CD14-positive monocyte (primary cell): ENCODE measurements at regions not wholly inside any gene's neighbourhood (a gene's known extent, or its start where the extent isn't known, plus 50 kb on each side); places are given as distances from the start of the nearest gene placed in this dataset.

ENCODE experiments used
- DNase-seq, 3 donors: peaks; one replicate each; pipeline ENCODE4 v3.0.0-alpha.2; 2011 to 2022
- H2AFZ ChIP-seq: 2 replicates; pipeline ENCODE4 v1.6.0; 2012; ENCODE audit warnings: mild to moderate bottlenecking, low read depth, low read length, inconsistent platforms; ENCODE audit not compliant: insufficient read depth, poor library complexity, severe bottlenecking
- H3K27ac ChIP-seq, 2 donors: 1 replicate in 1 of 2; 2 replicates in 1 of 2; pipeline ENCODE4 v1.5.1; 2012 to 2013; ENCODE audit warnings: low read length in 2 of 2, control low read depth in 1 of 2, inconsistent platforms in 1 of 2, low read depth in 1 of 2, mild to moderate bottlenecking in 1 of 2
- H3K27me3 ChIP-seq, 2 donors: one replicate each; pipeline versions ENCODE4 v1.6.0 to v1.6.1; 2011 to 2013; ENCODE audit warnings: low read length in 2 of 2; ENCODE audit not compliant: control insufficient read depth in 2 of 2, insufficient read depth in 2 of 2
- H3K36me3 ChIP-seq, 2 donors: replicated peaks in 1 of 2; 1 replicate in 1 of 2; 2 replicates in 1 of 2; pipeline versions ENCODE4 v1.5.1 to v1.6.1; 2012 to 2013; ENCODE audit warnings: low read length in 2 of 2, control low read depth in 1 of 2, inconsistent platforms in 1 of 2, mild to moderate bottlenecking in 1 of 2; ENCODE audit not compliant: insufficient read depth in 2 of 2, control insufficient read depth in 1 of 2
- H3K4me1 ChIP-seq, 2 donors: 1 replicate in 1 of 2; 2 replicates in 1 of 2; pipeline versions ENCODE4 v1.5.1 to v1.6.1; 2012 to 2013; ENCODE audit warnings: low read length in 2 of 2, control low read depth in 1 of 2, inconsistent platforms in 1 of 2, mild to moderate bottlenecking in 1 of 2, moderate library complexity in 1 of 2; ENCODE audit not compliant: insufficient read depth in 2 of 2, control insufficient read depth in 1 of 2
- H3K4me2 ChIP-seq: replicated peaks from 2 replicates; pipeline ENCODE3; 2012; ENCODE audit warnings: low read length, moderate library complexity, mild to moderate bottlenecking; ENCODE audit not compliant: poor library complexity, severe bottlenecking; ENCODE audit errors: extremely low read depth
- H3K4me3 ChIP-seq, 3 experiments: fragments of 200-600 bp in 1 of 3; sonication (generic) in 1 of 3; replicated peaks in 1 of 3; 1 replicate in 2 of 3; 2 replicates in 1 of 3; pipeline ENCODE4 v1.5.1; 2011 to 2013; ENCODE audit warnings: low read length in 3 of 3, mild to moderate bottlenecking in 3 of 3, control low read depth in 2 of 3, low read depth in 2 of 3, inconsistent platforms in 1 of 3, moderate library complexity in 1 of 3
- H3K79me2 ChIP-seq: 2 replicates; pipeline ENCODE4 v1.6.0; 2012; ENCODE audit warnings: mild to moderate bottlenecking, control low read depth, inconsistent platforms, low read length, moderate library complexity; ENCODE audit not compliant: insufficient read depth
- H3K9ac ChIP-seq: 2 replicates; pipeline ENCODE4 v1.6.0; 2017; ENCODE audit warnings: low read length, mild to moderate bottlenecking; ENCODE audit not compliant: insufficient read depth, poor library complexity, severe bottlenecking
- H3K9me3 ChIP-seq, 2 donors: replicated peaks in 1 of 2; 1 replicate in 1 of 2; 2 replicates in 1 of 2; pipeline versions ENCODE4 v1.5.1 to v1.6.1; 2012 to 2013; ENCODE audit warnings: low read length in 2 of 2, control low read depth in 1 of 2; ENCODE audit not compliant: control insufficient read depth in 1 of 2, insufficient read depth in 1 of 2
- H4K20me1 ChIP-seq: 2 replicates; pipeline ENCODE4 v1.6.0; 2012; ENCODE audit warnings: mild to moderate bottlenecking, low read length, control low read depth, moderate library complexity; ENCODE audit not compliant: insufficient read depth
- H3K27ac Mint-ChIP-seq, 7 donors: one replicate each; pipeline ENCODE4 v1.8.0; 2020; ENCODE audit warnings: mild to moderate bottlenecking in 7 of 7, mixed read lengths in 7 of 7, moderate library complexity in 6 of 7, inconsistent platforms in 2 of 7
- H3K27me3 Mint-ChIP-seq, 3 donors: one replicate each; pipeline ENCODE4 v1.8.0; 2021 to 2022; ENCODE audit warnings: low read depth in 3 of 3, mild to moderate bottlenecking in 3 of 3, mixed read lengths in 3 of 3, moderate library complexity in 3 of 3, inconsistent platforms in 1 of 3
- H3K36me3 Mint-ChIP-seq, 2 donors: one replicate each; pipeline ENCODE4 v1.8.0; 2020; ENCODE audit warnings: mixed read lengths in 2 of 2, inconsistent platforms in 1 of 2, mild to moderate bottlenecking in 1 of 2
- H3K4me1 Mint-ChIP-seq: one replicate; pipeline ENCODE4 v1.8.0; 2020; ENCODE audit warnings: mild to moderate bottlenecking, mixed read lengths
- H3K4me3 Mint-ChIP-seq, 2 donors: one replicate each; pipeline ENCODE4 v1.8.0; 2020; ENCODE audit warnings: mild to moderate bottlenecking in 2 of 2, mixed read lengths in 2 of 2, moderate library complexity in 1 of 2
- H3K9me3 Mint-ChIP-seq, 7 donors: one replicate each; pipeline ENCODE4 v1.8.0; 2020 to 2022; ENCODE audit warnings: mixed read lengths in 7 of 7, mild to moderate bottlenecking in 6 of 7, moderate library complexity in 6 of 7, inconsistent platforms in 2 of 7
- WGBS: methylation state at CpG from one replicate; pipeline ENCODE4 v1.1.5; 2013; ENCODE audit warnings: missing lambda C conversion rate; ENCODE audit not compliant: insufficient coverage; 5-methylcytosine and 5-hydroxymethylcytosine counted together
- intact Hi-C, 2 donors: fragments of 100-400 bp; cut with micrococcal nuclease; formaldehyde crosslinking; loops; one replicate each; pipeline versions ENCODE4 v1.15.0 to v1.15.1; 2023
- TF ChIP-seq, protein P1 (sequence below): fragments of 200-600 bp; IDR thresholded peaks from one replicate; pipeline ENCODE4 v1.8.0; 2022; ENCODE audit warnings: antibody characterized with exemption, mild to moderate bottlenecking

DNA sequence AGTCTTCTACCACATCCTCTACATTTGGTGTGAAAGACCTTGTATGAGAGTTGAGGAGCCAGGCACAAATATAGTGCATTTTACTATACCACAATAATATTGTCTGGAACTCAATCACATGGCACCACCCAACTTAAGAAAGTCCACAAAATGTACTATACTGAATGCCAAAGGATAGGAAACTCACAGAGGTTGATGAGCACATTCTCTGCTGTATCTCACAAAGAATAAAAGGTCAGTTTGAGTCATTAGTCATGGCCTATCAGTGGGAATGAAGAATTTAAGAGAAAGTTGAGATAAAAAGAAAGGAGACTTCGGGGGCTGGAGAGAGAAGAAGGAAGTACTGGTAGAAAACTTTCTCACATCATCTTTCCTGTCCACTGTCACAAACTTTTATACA lies 134.3 kb downstream of the RDH14 start:
- TF ChIP-seq, protein P1, sequence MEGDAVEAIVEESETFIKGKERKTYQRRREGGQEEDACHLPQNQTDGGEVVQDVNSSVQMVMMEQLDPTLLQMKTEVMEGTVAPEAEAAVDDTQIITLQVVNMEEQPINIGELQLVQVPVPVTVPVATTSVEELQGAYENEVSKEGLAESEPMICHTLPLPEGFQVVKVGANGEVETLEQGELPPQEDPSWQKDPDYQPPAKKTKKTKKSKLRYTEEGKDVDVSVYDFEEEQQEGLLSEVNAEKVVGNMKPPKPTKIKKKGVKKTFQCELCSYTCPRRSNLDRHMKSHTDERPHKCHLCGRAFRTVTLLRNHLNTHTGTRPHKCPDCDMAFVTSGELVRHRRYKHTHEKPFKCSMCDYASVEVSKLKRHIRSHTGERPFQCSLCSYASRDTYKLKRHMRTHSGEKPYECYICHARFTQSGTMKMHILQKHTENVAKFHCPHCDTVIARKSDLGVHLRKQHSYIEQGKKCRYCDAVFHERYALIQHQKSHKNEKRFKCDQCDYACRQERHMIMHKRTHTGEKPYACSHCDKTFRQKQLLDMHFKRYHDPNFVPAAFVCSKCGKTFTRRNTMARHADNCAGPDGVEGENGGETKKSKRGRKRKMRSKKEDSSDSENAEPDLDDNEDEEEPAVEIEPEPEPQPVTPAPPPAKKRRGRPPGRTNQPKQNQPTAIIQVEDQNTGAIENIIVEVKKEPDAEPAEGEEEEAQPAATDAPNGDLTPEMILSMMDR: no peak
- no peaks in the 10 kb centered on the region for H3K27me3 ChIP-seq
- no peaks in the 10 kb centered on the region for H3K4me1 ChIP-seq
- H3K9me3 ChIP-seq: no peaks in the 10 kb centered on the region
- DNase-seq: no peak
- H2AFZ ChIP-seq: no peak overlapping the region
- peaks cover 0 to 3% (median 0%) of the 10 kb centered on the region in 7 donors for H3K9me3 Mint-ChIP-seq
- H3K36me3 Mint-ChIP-seq: no peaks in the 10 kb centered on the region
- no CpG with 5 or more reads among the region's 1 CpG for WGBS
- H3K4me3 ChIP-seq: no peak overlapping the region
- no peaks in the 10 kb centered on the region for H3K4me1 Mint-ChIP-seq
- no peak overlapping the region for H3K27ac Mint-ChIP-seq
- H3K27me3 Mint-ChIP-seq: peaks cover 1 to 6% (median 2%) of the 10 kb centered on the region in 3 donors
- H3K79me2 ChIP-seq: no peaks in the 10 kb centered on the region
- intact Hi-C loops: no loop called here
- no peak overlapping the region for H3K4me2 ChIP-seq
- no peaks in the 10 kb centered on the region for H3K36me3 ChIP-seq
- no peaks in the 10 kb centered on the region for H4K20me1 ChIP-seq
- no peak overlapping the region for H3K27ac ChIP-seq
- H3K4me3 Mint-ChIP-seq: no peak overlapping the region
- no peak overlapping the region for H3K9ac ChIP-seq

DNA sequence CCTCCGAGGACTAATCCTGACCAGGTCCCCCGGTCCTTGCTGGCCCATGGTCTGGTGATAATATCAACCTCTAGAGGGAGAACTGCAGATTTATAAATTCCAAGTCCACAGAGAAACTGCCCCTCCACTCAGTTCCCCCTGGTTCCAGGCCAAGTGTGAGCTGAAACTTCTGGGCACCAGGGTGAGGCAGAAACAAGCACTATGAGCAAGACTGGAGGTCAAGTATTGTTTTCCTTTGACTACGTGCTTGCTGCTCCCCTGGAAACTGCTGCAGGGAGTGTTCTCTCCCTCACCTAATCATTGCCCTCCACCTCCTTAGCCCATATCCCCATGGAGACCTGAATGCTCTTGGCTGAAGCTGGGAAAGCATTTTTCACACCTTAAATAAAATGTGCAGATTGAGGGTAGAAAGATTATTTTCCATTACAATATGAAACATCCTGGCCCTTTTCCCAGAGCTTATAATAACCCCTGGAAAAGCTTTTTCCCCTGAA lies 135.2 kb downstream of the RDH14 start:
- H3K36me3 ChIP-seq: no peaks in the 10 kb centered on the region
- H3K9me3 Mint-ChIP-seq: peaks cover 0 to 3% (median 0%) of the 10 kb centered on the region in 7 donors
- H3K79me2 ChIP-seq: no peaks in the 10 kb centered on the region
- DNase-seq: no peak
- WGBS: 75% methylated on average over 2 of the region's 3 CpGs
- no peaks in the 10 kb centered on the region for H3K27me3 ChIP-seq
- no peak overlapping the region for H3K27ac ChIP-seq
- H3K4me1 Mint-ChIP-seq: no peaks in the 10 kb centered on the region
- no peak overlapping the region for H2AFZ ChIP-seq
- no peaks in the 10 kb centered on the region for H3K36me3 Mint-ChIP-seq
- TF ChIP-seq, protein P1: no peak
- H3K9ac ChIP-seq: no peak overlapping the region
- no peak overlapping the region for H3K4me3 Mint-ChIP-seq
- H3K27me3 Mint-ChIP-seq: peaks cover 1 to 6% (median 2%) of the 10 kb centered on the region in 3 donors
- no peaks in the 10 kb centered on the region for H4K20me1 ChIP-seq
- no peak overlapping the region for H3K4me3 ChIP-seq
- H3K4me2 ChIP-seq: no peak overlapping the region
- intact Hi-C loops: no loop called here
- H3K27ac Mint-ChIP-seq: no peak overlapping the region
- H3K4me1 ChIP-seq: no peaks in the 10 kb centered on the region
- no peaks in the 10 kb centered on the region for H3K9me3 ChIP-seq
